CD4-positive, alpha-beta T cell treated with Interleukin-2 at 100 ng/mL for 4 hours (primary cell): ENCODE measurements at regions not wholly inside any gene's neighbourhood (a gene's known extent, or its start where the extent isn't known, plus 50 kb on each side); places are given as distances from the start of the nearest gene placed in this dataset.

Source experiments
- DNase-seq: peaks from one replicate; pipeline ENCODE4 v3.0.0-alpha.2; 2020; ENCODE audit warnings: low spot score

DNA sequence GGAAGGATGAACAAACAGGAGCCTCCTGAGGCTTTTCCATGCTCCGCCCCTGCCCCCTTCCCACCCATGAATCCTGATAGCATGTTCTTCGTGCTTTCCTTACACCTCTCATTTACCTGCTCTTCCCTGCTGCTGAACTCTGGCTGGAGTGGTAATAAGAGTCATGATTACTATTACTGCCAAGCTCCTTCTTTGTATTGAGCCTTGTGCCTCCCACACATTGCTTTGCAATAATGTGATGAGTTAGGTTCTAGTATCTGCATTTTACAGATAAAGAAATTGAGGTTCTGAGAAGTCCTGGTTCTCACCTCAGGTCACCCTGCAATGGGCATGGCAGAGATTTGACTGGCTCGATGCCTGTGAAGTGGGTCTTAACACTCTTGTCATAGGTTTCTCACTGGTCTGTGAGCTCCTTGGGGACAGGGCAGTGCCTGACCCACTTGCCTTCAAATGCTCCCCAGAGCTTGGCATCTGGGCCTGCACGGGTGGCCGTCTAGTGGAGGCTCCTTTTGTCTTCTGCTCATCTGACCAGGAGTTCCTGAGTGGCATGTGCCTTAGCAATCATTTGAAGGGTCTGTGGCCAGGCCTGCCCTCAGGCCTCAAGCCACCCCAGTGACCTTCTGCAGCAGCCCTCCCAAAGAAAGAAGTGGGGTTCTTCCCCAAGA is 309.2 kb upstream of the ZMIZ1 start:
- DNase-seq, result no peak

DNA sequence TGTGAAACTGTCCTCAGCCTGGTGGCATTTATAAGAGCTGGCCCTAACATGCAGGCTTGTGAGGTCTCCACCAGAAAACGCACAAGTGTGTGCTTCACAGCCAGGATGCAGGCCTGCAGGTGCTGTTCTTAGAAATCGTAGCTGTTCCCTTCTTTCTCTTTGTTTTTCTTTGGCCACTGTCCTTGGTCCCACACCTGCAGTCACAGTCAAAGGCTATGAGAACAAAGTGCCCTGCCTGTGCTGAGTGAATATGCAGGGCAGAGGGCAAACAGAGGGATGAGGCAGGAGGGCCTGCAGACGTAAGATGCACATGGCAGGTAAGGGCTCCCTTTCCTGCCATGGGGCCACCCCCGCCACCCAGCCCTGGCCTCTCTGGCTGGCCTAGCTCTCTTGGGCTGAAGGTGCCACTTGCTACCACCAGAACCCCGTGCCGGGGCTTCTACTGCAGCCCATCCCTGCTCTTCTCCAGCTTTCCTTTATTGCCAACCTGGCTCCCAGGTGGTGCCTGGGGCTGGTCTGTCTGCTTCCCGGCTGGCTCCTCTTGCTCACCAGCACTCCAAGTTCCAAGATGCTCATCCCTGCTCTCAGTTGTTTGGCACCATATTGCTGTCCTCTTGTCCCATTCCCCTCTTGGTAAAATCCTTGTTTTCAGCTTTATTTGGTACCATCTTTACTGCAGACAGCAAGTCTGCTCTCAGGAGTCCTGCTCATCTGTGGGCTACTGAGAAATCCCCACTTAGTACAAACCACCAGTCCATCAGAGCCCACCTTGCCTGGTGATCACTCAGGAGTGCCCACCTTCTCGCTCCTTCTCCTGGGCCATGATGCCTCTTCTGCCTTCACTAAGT is 308.1 kb upstream of the ZMIZ1 start:
- DNase-seq, result no peak

- no peak for DNase-seq
Observed at GRCh38 chr10:78761311-78761781, 307.4 kb upstream of the ZMIZ1 start.

- DNase-seq, result no peak
Observed at GRCh38 chr10:78762086-78762630, 306.6 kb upstream of the ZMIZ1 start.

DNA sequence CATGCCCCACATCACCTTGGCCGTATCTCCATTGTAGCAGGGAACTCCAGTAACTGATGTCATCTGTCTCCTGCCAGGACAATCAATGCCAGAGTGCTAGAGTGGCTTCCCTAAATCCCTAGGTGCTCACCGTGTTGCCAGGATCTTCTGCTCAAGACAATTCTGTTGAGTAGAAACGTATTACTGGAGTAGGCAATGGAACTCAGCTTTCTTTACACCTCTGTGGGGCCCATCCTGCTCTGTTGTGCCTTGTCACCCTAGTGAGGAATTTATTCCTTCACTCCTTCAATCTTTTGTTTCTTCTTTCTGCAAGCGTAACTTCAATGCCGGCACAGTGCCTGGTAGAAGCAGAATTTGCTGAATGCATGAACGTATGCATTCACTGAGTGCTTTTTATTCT is 305.5 kb upstream of the ZMIZ1 start:
- DNase-seq, result no peak

DNA sequence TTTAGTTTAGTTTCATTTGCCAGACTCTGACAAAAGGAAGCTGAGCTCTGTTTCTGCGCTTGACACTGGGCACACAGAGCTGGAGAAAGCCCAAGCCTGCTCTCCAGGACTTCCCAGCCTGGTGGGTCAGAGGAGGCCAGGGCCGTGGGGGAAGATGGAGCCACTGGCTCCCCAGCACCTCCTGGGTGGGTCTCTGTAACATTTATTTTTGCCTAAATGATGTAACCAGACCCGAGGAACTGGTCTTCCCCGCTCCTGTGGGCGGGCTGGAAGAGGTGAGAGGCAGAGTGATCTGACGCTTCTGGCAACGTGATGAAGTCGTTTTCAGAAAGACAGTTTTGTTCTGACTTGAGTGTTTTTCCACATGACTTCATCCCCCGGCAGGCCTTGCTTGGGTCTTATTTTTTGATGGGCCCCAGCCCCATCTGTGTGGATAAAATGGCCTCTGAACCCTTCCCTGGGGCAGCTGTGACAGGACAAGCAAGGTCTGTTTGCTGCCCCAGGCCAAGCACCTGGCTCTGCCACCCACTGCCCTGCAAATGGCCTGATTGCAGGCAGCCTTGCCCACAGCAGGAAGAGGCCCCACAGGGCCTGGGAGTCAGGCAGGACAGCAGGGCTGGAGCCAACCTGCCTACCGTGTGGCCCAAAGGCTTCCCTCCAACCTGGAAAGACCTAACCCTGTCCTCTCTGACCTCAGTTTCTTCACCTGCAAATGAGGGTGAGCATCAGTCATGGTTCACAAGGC is 304.9 kb upstream of the ZMIZ1 start:
- DNase-seq, result no peak

- no peak for DNase-seq
Observed at GRCh38 chr10:78764436-78764835, 304.3 kb upstream of the ZMIZ1 start.

- DNase-seq, result no peak
Observed at GRCh38 chr10:78764846-78765430, 303.8 kb upstream of the ZMIZ1 start.

DNA sequence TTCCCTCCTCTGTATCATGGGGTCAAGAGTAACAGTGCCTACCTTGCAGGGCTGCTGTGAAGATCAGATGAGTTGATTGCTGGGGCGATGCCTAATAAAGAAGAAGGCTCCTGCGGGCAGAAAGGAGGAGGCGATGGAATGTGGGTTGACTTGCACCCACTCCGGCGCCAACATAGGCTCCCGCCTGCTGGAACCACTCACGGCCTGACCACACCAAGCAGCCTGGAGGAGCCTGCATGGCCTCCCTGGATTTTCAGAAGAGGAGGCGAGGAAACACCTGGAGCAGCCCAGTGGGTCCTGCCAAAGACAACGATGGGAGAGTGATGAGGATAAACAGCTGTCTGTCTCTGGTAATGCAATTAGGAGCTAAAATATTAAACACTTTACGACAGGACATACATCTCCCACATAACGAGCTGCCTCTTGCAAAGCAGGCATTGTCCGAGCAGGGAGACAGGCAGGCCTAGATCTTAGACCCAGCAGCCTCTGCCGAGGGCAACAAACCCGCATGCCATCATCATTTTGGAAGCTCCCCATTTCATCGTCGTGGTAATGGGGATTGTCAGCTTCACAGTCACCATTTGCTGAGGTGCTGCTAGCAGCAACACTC is 302.9 kb upstream of the ZMIZ1 start:
- DNase-seq, result no peak

- no peak for DNase-seq
Observed at GRCh38 chr10:78766603-78767002, 302.2 kb upstream of the ZMIZ1 start.

- DNase-seq, result no peak
Observed at GRCh38 chr10:78768041-78768835, 300.5 kb upstream of the ZMIZ1 start.

- DNase-seq, result no peak
Observed at GRCh38 chr10:78768876-78769275, 299.9 kb upstream of the ZMIZ1 start.

GRCh38 chr10:78769526-78769925 is 299.2 kb upstream of the ZMIZ1 start:
- DNase-seq, result no peak

DNA sequence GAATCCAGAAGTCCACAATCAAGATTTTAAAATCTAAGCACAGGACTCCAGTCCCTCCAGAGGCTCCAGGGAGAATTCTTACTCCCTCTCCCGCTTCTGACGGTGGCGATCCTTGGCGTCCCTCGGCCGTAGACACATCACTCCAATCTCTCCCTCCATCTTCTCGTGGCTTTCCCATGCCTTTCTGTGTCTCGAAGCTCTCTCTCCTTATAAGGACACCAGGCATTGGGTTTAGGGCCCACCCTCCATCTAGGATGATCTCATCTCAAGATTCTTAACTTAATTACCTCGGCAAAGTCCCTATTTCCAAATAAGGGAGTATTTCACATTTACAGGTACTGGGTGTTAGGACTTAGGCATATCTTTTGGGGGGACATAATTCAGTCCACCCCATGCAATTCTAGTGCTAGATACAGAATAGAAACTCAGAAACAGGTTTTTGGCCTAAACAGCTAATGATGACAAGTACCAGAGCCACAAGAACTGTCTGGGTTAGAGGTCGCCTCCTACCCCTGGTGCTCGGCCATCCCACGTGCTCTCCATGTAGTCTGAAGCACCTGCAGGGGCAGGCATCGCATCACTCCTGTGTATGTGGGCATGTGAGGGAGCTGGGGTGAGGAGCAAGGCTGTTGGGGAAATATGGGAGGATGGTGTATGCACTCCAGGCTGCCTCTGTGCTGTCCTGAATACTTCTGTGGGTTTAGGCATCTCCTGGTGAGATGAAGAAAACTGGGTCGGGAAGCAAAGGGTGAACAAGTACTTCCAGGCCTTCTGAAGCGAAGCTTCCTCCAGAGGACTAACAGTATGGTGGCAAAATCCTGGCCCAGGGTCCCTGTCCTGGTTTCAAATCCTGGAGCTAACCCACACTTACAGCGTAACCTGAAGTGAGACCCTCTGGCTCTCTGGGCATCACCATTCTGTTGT is 298.3 kb upstream of the ZMIZ1 start:
- no peak for DNase-seq

GRCh38 chr10:78771260-78771659 is 297.5 kb upstream of the ZMIZ1 start:
- no peak for DNase-seq

DNA sequence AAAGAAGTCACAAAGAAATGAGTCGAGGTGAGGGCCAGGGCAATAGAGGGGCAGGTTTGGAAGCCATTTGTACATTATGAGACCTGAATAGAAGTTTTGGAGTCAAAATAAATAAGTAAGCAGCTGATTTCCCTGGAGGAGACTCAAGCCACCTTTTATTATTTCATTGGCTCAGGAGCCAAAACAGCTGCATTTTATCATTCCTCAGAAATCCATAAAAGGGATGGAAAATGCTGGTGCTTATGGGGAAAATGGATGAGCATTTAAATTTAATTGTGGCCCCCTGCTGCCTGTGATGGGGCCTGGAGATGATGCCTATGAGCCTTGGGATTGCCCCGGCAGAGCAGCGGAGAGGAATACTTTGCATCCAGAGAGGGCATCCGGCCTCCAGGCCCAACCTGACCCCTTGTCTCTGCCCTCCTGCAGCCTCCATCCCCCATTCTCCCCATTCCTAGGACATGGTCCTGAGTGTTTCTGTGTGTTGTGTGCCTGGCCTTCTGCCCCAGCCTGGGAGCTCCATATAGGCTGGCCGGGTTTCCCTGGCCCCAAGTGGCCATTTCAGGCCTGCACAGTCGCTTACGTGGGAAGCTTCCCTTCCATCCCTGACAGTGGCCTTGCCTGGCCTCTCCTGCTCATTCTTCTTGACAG is 296.8 kb upstream of the ZMIZ1 start:
- no peak for DNase-seq

DNA sequence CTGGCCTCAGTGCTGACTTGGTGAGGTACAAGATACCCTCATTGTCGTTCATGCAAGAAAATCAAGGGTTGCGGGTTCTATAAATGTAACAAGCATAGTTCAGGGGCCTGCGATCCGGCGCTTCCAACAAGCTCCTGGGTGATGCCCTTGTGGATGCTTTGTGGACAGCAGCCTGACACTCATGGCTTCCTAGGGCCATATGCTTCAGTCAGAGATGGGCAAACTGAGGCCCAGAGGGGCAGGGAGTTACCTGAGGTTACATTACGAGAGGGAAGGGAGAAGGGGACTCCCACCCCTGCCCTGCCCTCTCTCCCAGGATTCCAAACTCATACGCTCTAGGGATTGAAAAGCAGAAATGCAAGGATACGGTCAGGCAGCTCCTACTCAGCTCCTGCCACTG is 296.3 kb upstream of the ZMIZ1 start:
- no peak for DNase-seq

GRCh38 chr10:78772986-78773530 is 295.7 kb upstream of the ZMIZ1 start:
- DNase-seq, result no peak

DNA sequence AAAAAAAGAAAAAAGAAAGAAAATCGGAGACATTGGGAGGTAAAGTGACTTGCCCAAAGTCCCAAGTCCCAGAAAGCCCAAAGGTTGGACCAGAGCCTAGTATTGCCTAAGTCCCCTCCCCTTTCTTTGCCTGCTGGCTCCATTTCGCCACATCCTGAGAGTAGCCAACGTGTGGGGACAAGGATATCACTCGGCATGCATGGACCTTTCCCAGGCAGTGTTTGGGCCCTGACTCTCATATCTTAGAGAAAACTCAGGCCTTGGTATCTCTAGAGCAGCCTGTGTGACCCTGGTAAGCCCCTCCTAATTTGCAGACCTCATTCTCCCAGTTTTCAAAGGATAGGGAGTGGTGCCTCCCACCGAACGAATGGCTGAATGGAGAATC is 294.2 kb upstream of the ZMIZ1 start:
- DNase-seq, result no peak
